Muscle layer of duodenum (tissue), 2 donors: ENCODE measurements at regions not wholly inside any gene's neighbourhood (a gene's known extent, or its start where the extent isn't known, plus 50 kb on each side); places are given as distances from the start of the nearest gene placed in this dataset.

Experiments used
- H3K27ac ChIP-seq: one replicate; pipeline ENCODE4 v1.7.0; 2013; ENCODE audit warnings: mild to moderate bottlenecking, low read length
- H3K27me3 ChIP-seq: one replicate; pipeline ENCODE4 v1.7.0; 2013; ENCODE audit warnings: low read depth, mild to moderate bottlenecking, control low read depth, low read length
- H3K36me3 ChIP-seq, 2 donors: one replicate each; pipeline ENCODE4 v1.7.0; 2013; ENCODE audit warnings: low read length in 2 of 2, control low read depth in 1 of 2, mild to moderate bottlenecking in 1 of 2; ENCODE audit not compliant: insufficient read depth in 2 of 2, control insufficient read depth in 1 of 2
- H3K4me1 ChIP-seq, 2 donors: one replicate each; pipeline ENCODE4 v1.7.0; 2013; ENCODE audit warnings: low read length in 2 of 2, mild to moderate bottlenecking in 2 of 2, control low read depth in 1 of 2, moderate library complexity in 1 of 2; ENCODE audit not compliant: insufficient read depth in 2 of 2, control insufficient read depth in 1 of 2
- H3K4me3 ChIP-seq, 2 donors: one replicate each; pipeline ENCODE4 v1.7.0; 2013; ENCODE audit warnings: low read length in 2 of 2, low read depth in 1 of 2, mild to moderate bottlenecking in 1 of 2
- H3K9me3 ChIP-seq, 2 donors: one replicate each; pipeline ENCODE4 v1.7.0; 2013; ENCODE audit warnings: low read length in 2 of 2, control low read depth in 1 of 2, mild to moderate bottlenecking in 1 of 2; ENCODE audit not compliant: control insufficient read depth in 1 of 2
- donor health status: healthy.

DNA sequence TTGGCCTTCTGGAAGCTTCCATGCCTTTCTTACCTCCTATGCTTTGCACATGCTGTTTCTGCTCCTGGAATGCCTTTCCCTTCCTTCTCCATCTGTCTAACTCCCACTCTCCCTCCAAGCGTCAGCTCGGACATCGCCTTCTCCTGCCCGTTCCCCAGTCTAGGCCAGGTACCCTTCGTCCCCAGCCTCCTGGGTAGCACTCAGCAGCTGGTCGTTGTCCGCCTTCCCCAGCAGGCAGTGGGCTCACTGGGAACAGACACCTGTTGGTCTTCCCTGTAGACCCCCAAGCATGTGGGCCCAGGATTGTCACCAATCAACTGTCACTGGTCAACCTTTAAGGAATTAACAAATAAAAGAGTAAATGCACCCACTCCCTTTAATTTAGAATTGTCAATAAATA, 202.2 kb downstream of the RGS3 start:
- no peaks in the 10 kb centered on the region for H3K9me3 ChIP-seq
- H3K27ac ChIP-seq = no peak overlapping the region
- no peaks in the 10 kb centered on the region for H3K36me3 ChIP-seq
- H3K27me3 ChIP-seq = no peaks in the 10 kb centered on the region
- H3K4me3 ChIP-seq = no peak overlapping the region
- no peaks in the 10 kb centered on the region for H3K4me1 ChIP-seq

DNA sequence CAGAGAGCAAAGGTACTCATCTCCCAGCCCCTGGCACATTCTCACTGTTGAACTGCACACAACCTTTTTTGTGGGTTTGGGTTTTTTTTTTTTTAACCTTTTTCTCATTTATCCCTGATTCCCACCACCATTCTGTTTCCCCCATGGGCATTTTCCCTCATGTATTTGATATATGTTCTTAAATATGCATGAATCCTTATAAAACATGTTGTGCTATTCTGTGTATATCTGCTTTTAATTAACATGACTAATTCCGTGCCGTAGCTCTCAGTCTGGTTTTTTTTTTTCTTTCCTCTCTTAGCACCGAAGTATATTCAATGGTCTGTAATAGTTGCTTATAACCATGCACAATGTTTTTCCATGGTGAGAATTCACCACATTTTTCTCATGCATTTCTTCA, 204.5 kb downstream of the RGS3 start:
- H3K36me3 ChIP-seq = no peaks in the 10 kb centered on the region
- H3K27ac ChIP-seq = no peak overlapping the region
- no peaks in the 10 kb centered on the region for H3K27me3 ChIP-seq
- no peaks in the 10 kb centered on the region for H3K4me1 ChIP-seq
- no peak overlapping the region for H3K4me3 ChIP-seq
- H3K9me3 ChIP-seq = no peaks in the 10 kb centered on the region

DNA sequence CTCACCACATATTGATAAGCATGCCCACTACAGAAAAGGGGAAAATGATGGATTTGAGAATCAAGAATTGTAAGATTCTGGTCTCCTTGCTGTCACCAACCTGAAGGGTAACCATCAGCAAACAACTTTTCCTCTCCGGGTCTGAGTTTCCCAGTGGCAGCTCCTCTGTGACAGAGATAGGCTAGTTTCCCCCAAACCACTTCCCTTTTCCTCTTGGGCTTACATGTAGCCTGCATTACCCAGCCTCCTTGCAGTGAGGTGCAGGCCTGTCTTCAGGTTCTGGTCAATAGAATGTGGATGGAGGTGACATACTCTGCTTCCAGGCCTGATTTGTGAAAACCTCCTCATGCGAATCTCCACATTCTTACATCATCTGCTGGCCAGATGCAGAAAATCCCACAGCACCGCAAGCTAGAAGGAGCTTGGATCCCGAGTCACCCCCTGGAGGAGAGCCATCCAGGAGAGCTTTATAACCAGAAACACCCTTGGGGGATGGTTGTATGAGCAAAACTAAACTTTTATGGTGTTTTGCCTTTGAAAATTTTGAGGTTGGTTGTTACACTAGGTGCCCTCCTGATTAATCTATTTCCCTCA, 206.1 kb downstream of the RGS3 start:
- Histone ChIP-seq H3K36me3 (no peaks in the 10 kb centered on the region), H3K27ac (no peak overlapping the region), H3K4me3 (no peak overlapping the region), H3K4me1 (no peaks in the 10 kb centered on the region), H3K27me3 (no peaks in the 10 kb centered on the region), H3K9me3 (no peaks in the 10 kb centered on the region)

DNA sequence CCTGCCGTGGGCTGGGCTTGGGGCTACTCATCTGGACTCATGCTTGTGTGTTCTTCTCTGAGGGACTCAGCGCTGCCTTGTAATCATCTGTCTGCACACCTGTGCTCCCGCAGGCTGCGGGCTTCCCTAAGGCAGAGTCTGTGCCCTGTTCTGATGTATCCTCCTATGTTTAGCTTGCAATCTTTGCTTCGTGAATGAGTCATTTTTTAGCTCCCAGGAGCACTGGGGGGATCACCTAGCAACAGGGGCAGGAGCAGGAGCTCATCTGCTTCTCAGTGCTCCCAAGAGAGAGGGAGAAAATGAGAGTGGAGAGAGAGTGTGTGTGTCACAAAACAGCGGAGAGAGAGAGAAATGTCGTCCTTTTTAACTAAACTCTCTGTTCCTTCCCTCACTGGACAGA, 202.4 kb upstream of the ZNF618 start:
- H3K9me3 ChIP-seq = no peaks in the 10 kb centered on the region
- no peaks in the 10 kb centered on the region for H3K27me3 ChIP-seq
- no peak overlapping the region for H3K27ac ChIP-seq

DNA sequence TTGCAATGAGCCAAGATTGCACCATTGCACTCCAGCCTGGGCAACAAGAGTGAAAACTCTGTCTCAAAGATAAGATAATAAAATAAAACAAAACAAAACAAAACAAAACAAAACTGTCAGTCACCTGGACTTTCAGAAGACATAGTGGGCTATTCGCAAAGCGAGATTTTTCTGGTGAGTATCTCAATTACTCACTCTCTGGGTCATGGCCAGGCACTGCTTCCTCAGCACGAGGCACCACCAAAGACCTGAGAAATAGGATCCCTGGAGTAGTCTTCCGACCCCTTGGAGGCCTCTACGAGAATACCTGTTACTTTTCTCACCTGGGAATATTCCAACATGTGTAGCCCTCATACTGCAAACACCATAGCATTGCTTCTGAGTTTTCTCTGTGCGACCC, 201.7 kb upstream of the ZNF618 start:
- Histone ChIP-seq H3K36me3 (no peaks in the 10 kb centered on the region), H3K4me3 (no peak overlapping the region), H3K4me1 (no peaks in the 10 kb centered on the region), H3K9me3 (no peaks in the 10 kb centered on the region), H3K27me3 (no peaks in the 10 kb centered on the region), H3K27ac (no peak overlapping the region)

More for the DNA sequence above, 202.4 kb upstream of the ZNF618 start:
- Histone ChIP-seq H3K4me3 (no peak overlapping the region), H3K4me1 (no peaks in the 10 kb centered on the region), H3K36me3 (no peaks in the 10 kb centered on the region)

DNA sequence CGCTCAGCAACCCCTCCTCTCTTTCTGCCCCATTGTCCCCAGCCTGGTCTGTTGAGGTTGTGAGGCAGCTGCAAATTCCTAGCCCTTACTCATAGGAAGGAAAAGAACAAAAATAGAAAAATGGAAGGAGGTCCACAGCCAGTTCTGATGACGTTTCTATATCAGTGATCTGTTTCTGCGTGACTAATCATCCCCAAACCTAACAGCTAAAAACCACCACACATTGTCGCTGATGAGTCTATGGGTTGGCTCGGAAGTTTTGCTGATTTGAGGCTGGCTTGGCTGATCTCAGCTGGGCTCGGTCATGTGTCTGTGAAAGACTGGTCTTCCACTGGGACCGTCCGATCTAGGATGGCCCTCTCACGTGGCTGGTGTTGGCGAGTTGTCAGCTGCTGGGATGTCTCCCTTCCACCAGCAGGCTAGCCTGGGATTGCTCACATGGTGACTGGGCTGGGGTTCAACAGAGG, 200.6 kb upstream of the ZNF618 start:
- H3K4me3 ChIP-seq = no peak overlapping the region
- H3K27me3 ChIP-seq = no peaks in the 10 kb centered on the region
- H3K9me3 ChIP-seq = no peaks in the 10 kb centered on the region
- H3K27ac ChIP-seq = no peak overlapping the region
- no peaks in the 10 kb centered on the region for H3K36me3 ChIP-seq
- no peaks in the 10 kb centered on the region for H3K4me1 ChIP-seq

DNA sequence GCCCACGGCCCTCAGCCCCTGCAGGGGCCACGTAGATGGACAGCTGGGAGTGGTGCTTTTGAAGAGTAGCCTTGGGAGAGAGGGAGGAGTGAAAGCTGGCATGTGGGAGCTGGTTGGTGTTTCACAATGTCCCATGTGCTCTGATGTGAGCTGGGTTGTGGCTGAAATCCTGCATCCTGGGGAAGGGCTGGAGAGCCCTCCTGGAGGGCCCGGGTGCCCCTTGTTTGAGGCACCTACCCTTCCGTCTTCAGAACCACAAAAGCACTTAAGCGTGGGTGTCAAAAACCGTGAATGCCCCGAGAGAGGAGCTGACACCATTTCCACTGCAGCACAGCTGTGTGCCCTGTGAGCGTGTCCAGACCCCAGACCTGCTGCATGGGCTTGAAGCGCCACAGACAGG, 199.1 kb upstream of the ZNF618 start:
- no peak overlapping the region for H3K4me3 ChIP-seq
- H3K27me3 ChIP-seq = no peaks in the 10 kb centered on the region
- no peaks in the 10 kb centered on the region for H3K36me3 ChIP-seq
- no peaks in the 10 kb centered on the region for H3K4me1 ChIP-seq
- no peaks in the 10 kb centered on the region for H3K9me3 ChIP-seq
- no peak overlapping the region for H3K27ac ChIP-seq

DNA sequence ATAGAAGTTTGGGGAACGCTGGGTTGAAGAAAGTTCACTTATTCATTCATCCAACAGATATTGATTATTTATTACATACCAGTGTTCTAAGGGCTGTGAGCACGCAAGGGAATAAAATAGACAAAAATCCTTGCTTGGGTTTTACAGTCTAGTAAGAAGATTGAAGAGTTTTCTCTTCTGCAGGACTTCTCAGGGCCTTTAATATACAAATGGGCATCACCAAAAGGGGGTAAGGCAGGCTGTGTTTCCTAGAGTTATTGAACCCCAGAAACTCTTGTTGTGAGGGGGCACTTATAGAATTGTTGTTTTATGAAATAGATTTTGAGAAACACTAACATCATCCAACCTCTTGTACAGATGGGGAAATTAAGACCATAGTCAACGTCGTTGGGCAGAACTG, 198.5 kb upstream of the ZNF618 start:
- H3K4me1 ChIP-seq = peaks cover 0 to 4% of the 10 kb centered on the region in 2 donors
- H3K27me3 ChIP-seq = no peaks in the 10 kb centered on the region
- H3K9me3 ChIP-seq = no peaks in the 10 kb centered on the region

DNA sequence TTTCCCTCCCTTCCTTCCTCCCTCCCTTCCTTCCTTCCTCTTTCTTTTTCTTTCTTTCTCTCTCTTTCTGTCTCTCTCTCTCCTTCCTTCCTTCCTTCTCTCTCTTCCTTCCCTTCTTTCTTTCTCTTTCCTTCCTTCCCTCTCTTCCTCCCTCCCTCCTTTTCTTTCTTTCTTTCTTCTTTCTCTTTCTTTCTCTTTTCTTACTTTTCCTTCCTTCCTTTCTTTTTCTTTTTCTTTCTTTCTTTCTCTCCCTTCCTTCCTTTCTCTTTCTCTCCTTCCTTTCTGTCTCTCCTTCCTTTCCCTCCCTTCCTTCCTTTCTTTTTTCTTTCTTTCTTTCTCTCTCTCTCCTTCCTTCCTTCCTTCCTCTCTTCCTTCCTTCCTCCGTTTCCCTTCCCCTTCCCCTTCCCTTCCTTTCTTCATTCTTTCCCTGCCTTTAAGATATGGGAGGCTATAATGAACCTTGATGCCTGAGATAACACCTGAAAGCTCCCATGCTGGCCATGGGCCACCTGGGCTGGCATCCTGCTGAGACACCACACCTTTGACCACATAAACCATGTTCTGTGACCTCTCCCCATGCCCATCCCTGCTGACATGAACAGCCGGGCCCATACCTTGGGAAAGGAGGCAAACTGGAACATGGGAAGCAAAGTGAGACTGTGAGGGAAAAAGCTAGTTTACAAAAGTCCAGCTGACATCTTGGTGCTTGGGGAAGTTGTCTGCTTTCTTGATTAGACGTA, 197.8 kb upstream of the ZNF618 start:
- H3K4me3 ChIP-seq = no peak overlapping the region
- no peaks in the 10 kb centered on the region for H3K9me3 ChIP-seq
- no peak overlapping the region for H3K27ac ChIP-seq
- no peaks in the 10 kb centered on the region for H3K36me3 ChIP-seq
- no peaks in the 10 kb centered on the region for H3K27me3 ChIP-seq
- peaks cover 0 to 4% of the 10 kb centered on the region in 2 donors for H3K4me1 ChIP-seq

More for the DNA sequence above, 198.5 kb upstream of the ZNF618 start:
- Histone ChIP-seq H3K36me3 (no peaks in the 10 kb centered on the region), H3K4me3 (no peak overlapping the region), H3K27ac (no peak overlapping the region)

DNA sequence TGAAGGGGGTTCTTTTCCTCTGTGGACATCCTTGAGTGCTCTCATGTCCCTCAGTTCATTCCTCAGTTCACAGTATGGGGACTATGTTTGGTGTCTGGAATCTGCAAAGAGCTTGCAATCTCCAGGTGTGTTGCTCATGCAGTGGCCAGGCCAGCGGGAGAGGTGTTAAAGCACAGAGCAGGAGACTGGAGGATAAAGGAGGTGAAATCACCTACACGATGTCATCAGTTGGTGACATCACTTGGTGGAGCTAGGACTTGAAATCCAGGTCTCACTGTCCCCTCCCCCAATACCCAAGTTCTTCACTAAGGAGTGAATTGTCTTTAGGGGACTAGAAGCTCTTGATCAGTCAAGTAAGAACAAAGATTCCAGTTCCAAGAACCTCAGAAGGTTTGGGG, 197.3 kb upstream of the ZNF618 start:
- H3K27ac ChIP-seq = no peak overlapping the region
- H3K4me1 ChIP-seq = peaks cover 0 to 4% of the 10 kb centered on the region in 2 donors
- no peaks in the 10 kb centered on the region for H3K9me3 ChIP-seq
- H3K36me3 ChIP-seq = no peaks in the 10 kb centered on the region
- H3K27me3 ChIP-seq = no peaks in the 10 kb centered on the region
- H3K4me3 ChIP-seq = no peak overlapping the region

DNA sequence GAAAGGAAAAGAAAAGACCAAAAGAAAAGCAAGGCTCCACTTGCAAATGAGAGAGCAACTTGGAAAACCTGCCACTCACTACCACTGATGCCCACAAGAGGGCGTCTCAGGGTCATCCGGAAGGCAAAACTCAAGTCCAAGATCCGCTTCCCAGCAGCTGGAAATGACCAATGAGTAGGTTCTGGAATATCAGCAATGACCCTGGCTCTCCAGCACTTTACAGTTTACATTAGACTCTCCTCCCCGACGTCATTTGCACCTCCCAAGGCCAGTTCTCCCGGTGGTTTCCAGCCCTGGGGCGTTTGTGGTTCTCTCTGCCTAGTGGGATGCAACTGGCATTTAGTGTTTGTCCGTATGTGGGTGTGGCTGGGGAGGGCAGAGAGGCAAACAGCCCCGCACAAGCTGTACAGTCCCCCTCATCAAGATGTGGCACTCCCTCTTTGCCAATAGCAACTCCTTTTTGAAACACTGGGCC, 193.8 kb upstream of the ZNF618 start:
- Histone ChIP-seq H3K4me3 (no peak overlapping the region), H3K9me3 (no peaks in the 10 kb centered on the region), H3K27me3 (no peaks in the 10 kb centered on the region), H3K36me3 (no peaks in the 10 kb centered on the region), H3K4me1 (peaks cover 0 to 4% of the 10 kb centered on the region in 2 donors), H3K27ac (no peak overlapping the region)
